NCI-H510A (cell line): ENCODE measurements at regions not wholly inside any gene's neighbourhood (a gene's known extent, or its start where the extent isn't known, plus 50 kb on each side); places are given as distances from the start of the nearest gene placed in this dataset.

ENCODE experiments used
- DNase-seq: peaks from one replicate; lab custom pipeline; 2025; lab: John Stamatoyannopoulos, UW

GRCh38 chr4:144463896-144464295 lies 182.1 kb upstream of the HHIP start:
- DNase-seq: no peak

GRCh38 chr4:144465546-144465945 lies 180.4 kb upstream of the HHIP start:
- DNase-seq: no peak

- no peak for DNase-seq
Measured at GRCh38 chr4:144480068-144480467, 165.9 kb upstream of the HHIP start.

- no peak for DNase-seq
Measured at GRCh38 chr4:144489831-144490230, 156.1 kb upstream of the HHIP start.

GRCh38 chr4:144494280-144494679 lies 151.7 kb upstream of the HHIP start:
- DNase-seq: no peak

- no peak for DNase-seq
Measured at GRCh38 chr4:144495944-144496343, 150.0 kb upstream of the HHIP start.

GRCh38 chr4:144499777-144500176 lies 146.2 kb upstream of the HHIP start:
- no peak for DNase-seq

GRCh38 chr4:144501231-144501780 lies 144.7 kb upstream of the HHIP start:
- DNase-seq: no peak

GRCh38 chr4:144504883-144505282 lies 141.1 kb upstream of the HHIP start:
- DNase-seq: no peak

- no peak for DNase-seq
Measured at GRCh38 chr4:144507311-144508101, 138.4 kb upstream of the HHIP start.

GRCh38 chr4:144509088-144510015 lies 136.6 kb upstream of the HHIP start:
- no peak for DNase-seq

GRCh38 chr4:144514736-144515135 lies 131.2 kb upstream of the HHIP start:
- DNase-seq: no peak

- no peak for DNase-seq
Measured at GRCh38 chr4:144518181-144518895, 127.6 kb upstream of the HHIP start.

GRCh38 chr4:144531841-144532240 lies 114.1 kb upstream of the HHIP start:
- no peak for DNase-seq

GRCh38 chr4:144547678-144548298 lies 98.2 kb upstream of the HHIP start:
- DNase-seq: no peak

- no peak for DNase-seq
Measured at GRCh38 chr4:144556636-144557035, 89.3 kb upstream of the HHIP start.

GRCh38 chr4:144557404-144557803 lies 88.6 kb upstream of the HHIP start:
- no peak for DNase-seq

- no peak for DNase-seq
Measured at GRCh38 chr4:144562019-144562705, 83.8 kb upstream of the HHIP start.

- DNase-seq: no peak
Measured at GRCh38 chr4:144564358-144564757, 81.6 kb upstream of the HHIP start.

GRCh38 chr4:144565527-144566195 lies 80.3 kb upstream of the HHIP start:
- no peak for DNase-seq
